IPS DF 6.9 (cell line): ENCODE measurements at regions not wholly inside any gene's neighbourhood (a gene's known extent, or its start where the extent isn't known, plus 50 kb on each side); places are given as distances from the start of the nearest gene placed in this dataset.

Source experiments
- DNase-seq: peaks from one replicate; pipeline ENCODE4 v3.0.0-alpha.2; 2013; ENCODE audit warnings: low read depth, low spot score
- H3K27ac ChIP-seq: one replicate; pipeline ENCODE4 v1.5.1; 2013; ENCODE audit warnings: low read length, control low read depth
- H3K27me3 ChIP-seq: 2 replicates; pipeline ENCODE4 v1.6.1; 2013; ENCODE audit warnings: mild to moderate bottlenecking, low read length; ENCODE audit not compliant: control insufficient read depth, insufficient read depth
- H3K36me3 ChIP-seq: 2 replicates; pipeline ENCODE4 v1.6.1; 2013; ENCODE audit warnings: low read length; ENCODE audit not compliant: control insufficient read depth, insufficient read depth
- H3K4me1 ChIP-seq: 2 replicates; pipeline ENCODE4 v1.6.1; 2013; ENCODE audit warnings: low read length; ENCODE audit not compliant: control insufficient read depth, insufficient read depth
- H3K4me3 ChIP-seq: 2 replicates; pipeline ENCODE4 v1.5.1; 2013; ENCODE audit warnings: mild to moderate bottlenecking, low read length
- H3K9me3 ChIP-seq: 2 replicates; pipeline ENCODE4 v1.6.1; 2013; ENCODE audit warnings: low read length, inconsistent platforms; ENCODE audit not compliant: control insufficient read depth, insufficient read depth
- WGBS: extraction: QIAGEN DNeasy Blood & Tissue Kit; methylation state at CpG from one replicate; pipeline ENCODE4 v1.1.7; 2013; ENCODE audit warnings: mixed read lengths, missing lambda C conversion rate; ENCODE audit not compliant: insufficient read length, insufficient coverage; 5-methylcytosine and 5-hydroxymethylcytosine counted together

- H3K36me3 ChIP-seq: no peaks in the 10 kb centered on the region
- H3K27me3 ChIP-seq: no peaks in the 10 kb centered on the region
- no peak overlapping the region for H3K4me3 ChIP-seq
- H3K4me1 ChIP-seq: no peaks in the 10 kb centered on the region
- no peak overlapping the region for H3K27ac ChIP-seq
- DNase-seq: no peak
- WGBS: no CpG with 5 or more reads among the region's 6 CpGs
- H3K9me3 ChIP-seq: no peaks in the 10 kb centered on the region
These were observed 225.9 kb upstream of the MAP3K1 start for GRCh38 chr5:56589481-56589860.

GRCh38 chr5:56588636-56589480 is 226.5 kb upstream of the MAP3K1 start:
- no peak overlapping the region for H3K27ac ChIP-seq
- H3K27me3 ChIP-seq: no peaks in the 10 kb centered on the region
- H3K36me3 ChIP-seq: no peaks in the 10 kb centered on the region
- H3K9me3 ChIP-seq: no peaks in the 10 kb centered on the region
- no peak overlapping the region for H3K4me3 ChIP-seq
- no peak for DNase-seq
- WGBS: no CpG with 5 or more reads among the region's 16 CpGs
- no peaks in the 10 kb centered on the region for H3K4me1 ChIP-seq

DNA sequence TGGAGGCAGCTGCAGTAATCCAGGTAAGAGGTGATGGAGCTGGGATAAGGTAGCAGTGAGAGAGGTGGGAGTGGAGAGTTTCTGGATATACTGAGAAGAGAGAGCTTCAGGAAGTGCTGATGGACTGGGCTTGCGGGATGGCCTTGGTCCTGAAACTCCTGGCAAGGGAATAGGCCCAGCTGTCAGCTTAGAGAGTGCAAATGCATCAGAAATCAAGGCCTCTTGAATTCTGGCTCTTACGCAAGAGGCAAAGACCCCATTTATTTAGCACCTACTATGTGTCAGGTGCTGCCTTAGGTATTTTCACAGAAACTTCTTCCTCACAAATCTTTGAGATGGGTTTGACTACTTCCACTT is 227.2 kb upstream of the MAP3K1 start:
- Histone ChIP-seq H3K27me3 (no peaks in the 10 kb centered on the region), H3K4me1 (no peaks in the 10 kb centered on the region), H3K9me3 (no peaks in the 10 kb centered on the region), H3K4me3 (no peak overlapping the region), H3K36me3 (no peaks in the 10 kb centered on the region), H3K27ac (no peak overlapping the region)
- DNase-seq: no peak
- no CpG with 5 or more reads among the region's 2 CpGs for WGBS

- no peak overlapping the region for H3K4me3 ChIP-seq
- H3K4me1 ChIP-seq: no peaks in the 10 kb centered on the region
These were observed 227.8 kb upstream of the MAP3K1 start for GRCh38 chr5:56587381-56588130.

GRCh38 chr5:56585999-56586691 is 229.2 kb upstream of the MAP3K1 start:
- no peak overlapping the region for H3K4me3 ChIP-seq
- WGBS: no CpG with 5 or more reads among the region's 14 CpGs

More at GRCh38 chr5:56587381-56588130, 227.8 kb upstream of the MAP3K1 start:
- H3K9me3 ChIP-seq: no peaks in the 10 kb centered on the region
- no peak overlapping the region for H3K27ac ChIP-seq
- no peaks in the 10 kb centered on the region for H3K36me3 ChIP-seq
- H3K27me3 ChIP-seq: no peaks in the 10 kb centered on the region
- DNase-seq: no peak
- WGBS: no CpG with 5 or more reads among the region's 5 CpGs

DNA sequence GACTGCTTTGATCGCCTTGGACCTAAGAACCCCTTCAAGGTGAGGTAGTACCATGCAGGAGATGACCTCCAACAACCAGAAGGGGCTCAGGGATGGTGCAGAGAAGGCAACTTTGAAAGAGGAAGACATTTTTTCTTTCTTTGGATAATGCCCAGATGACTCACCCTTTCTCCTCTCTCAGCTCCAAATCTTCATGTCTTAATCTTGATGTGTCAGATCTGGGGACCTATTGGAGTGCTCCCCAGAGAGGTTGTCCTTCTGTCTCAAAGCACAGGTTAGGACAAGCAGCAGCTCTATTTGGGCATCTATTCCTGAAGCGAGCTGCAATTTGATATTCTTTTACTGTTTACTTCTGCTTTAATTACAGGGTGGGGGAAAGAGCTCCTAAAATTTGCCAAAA is 229.9 kb upstream of the MAP3K1 start:
- no CpG with 5 or more reads among the region's 2 CpGs for WGBS
- H3K27me3 ChIP-seq: no peaks in the 10 kb centered on the region
- H3K36me3 ChIP-seq: no peaks in the 10 kb centered on the region
- H3K4me3 ChIP-seq: no peak overlapping the region
- no peaks in the 10 kb centered on the region for H3K4me1 ChIP-seq
- H3K9me3 ChIP-seq: no peaks in the 10 kb centered on the region
- no peak overlapping the region for H3K27ac ChIP-seq
- no peak for DNase-seq

More at GRCh38 chr5:56585999-56586691, 229.2 kb upstream of the MAP3K1 start:
- Histone ChIP-seq H3K27me3 (no peaks in the 10 kb centered on the region), H3K9me3 (no peaks in the 10 kb centered on the region), H3K36me3 (no peaks in the 10 kb centered on the region), H3K4me1 (no peaks in the 10 kb centered on the region), H3K27ac (no peak overlapping the region)
- no peak for DNase-seq

DNA sequence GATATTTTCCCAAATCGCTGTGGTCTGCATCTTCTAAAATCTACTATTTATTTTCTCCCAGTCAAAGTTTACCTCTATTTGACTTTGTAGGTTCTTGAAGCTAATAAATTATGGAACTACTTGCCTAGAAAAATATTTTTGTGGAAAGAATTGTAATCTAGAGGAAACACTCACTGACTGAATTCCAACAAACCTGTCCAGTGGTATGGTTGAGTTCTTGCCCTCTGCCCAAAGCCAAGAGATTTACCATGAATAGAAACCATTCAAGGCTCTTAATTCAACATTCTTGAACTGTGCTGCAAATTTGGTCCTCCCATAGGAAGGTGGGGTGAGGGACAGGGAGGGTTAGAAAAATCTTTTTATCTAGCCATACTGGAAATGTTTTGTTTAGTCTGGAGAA is 233.9 kb upstream of the MAP3K1 start:
- WGBS: no CpG with 5 or more reads among the region's 1 CpG
- Histone ChIP-seq H3K4me3 (no peak overlapping the region), H3K4me1 (no peaks in the 10 kb centered on the region), H3K27ac (no peak overlapping the region), H3K9me3 (no peaks in the 10 kb centered on the region), H3K27me3 (no peaks in the 10 kb centered on the region), H3K36me3 (no peaks in the 10 kb centered on the region)
- no peak for DNase-seq

DNA sequence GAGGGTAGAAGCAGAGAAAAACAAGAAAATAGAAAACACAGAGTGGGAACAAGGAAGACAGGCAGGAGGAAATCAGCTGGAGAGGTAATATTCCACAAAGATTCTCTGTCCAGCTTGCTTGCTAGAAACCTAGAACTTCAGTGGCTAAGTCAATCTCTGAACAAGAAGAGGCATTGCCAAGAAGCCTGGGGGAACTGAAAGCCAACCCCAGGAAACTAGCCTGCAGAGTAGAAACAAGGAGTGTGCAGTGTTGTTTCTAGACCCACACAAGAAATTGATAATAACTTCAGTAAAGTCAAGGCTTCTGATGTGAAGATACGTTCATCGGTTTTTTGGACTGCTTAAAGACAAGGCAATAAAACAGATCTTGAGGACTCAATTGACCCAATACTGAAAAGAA is 234.5 kb upstream of the MAP3K1 start:
- no CpG with 5 or more reads among the region's 2 CpGs for WGBS
- H3K4me1 ChIP-seq: no peaks in the 10 kb centered on the region
- H3K27me3 ChIP-seq: no peaks in the 10 kb centered on the region
- no peak overlapping the region for H3K27ac ChIP-seq
- no peaks in the 10 kb centered on the region for H3K9me3 ChIP-seq
- no peaks in the 10 kb centered on the region for H3K36me3 ChIP-seq
- H3K4me3 ChIP-seq: no peak overlapping the region
- DNase-seq: no peak

DNA sequence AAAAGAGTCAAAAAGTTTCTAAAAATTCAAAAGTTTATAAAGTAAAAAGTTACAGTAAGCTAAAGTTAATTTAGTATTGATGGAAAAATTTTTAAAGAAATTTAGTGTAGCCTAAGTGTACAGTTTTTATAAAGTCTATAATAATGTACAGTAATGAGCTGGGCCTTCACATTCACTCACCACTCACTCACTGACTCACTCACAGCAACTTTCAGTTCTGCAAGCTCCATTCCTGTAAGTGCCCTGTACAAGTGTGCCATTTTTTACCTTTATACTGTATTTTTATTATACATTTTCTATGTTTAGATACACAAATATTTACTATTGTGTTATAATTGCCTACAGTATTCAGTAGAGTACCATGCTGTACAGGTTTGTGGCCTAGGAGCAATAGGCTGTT is 239.5 kb upstream of the MAP3K1 start:
- Histone ChIP-seq H3K4me3 (no peak overlapping the region), H3K27me3 (no peaks in the 10 kb centered on the region), H3K4me1 (no peaks in the 10 kb centered on the region), H3K9me3 (no peaks in the 10 kb centered on the region), H3K36me3 (no peaks in the 10 kb centered on the region), H3K27ac (no peak overlapping the region)
- no peak for DNase-seq

GRCh38 chr5:56574778-56575177 is 240.6 kb upstream of the MAP3K1 start:
- no peak for DNase-seq
- Histone ChIP-seq H3K27me3 (no peaks in the 10 kb centered on the region), H3K36me3 (no peaks in the 10 kb centered on the region), H3K4me3 (no peak overlapping the region), H3K27ac (no peak overlapping the region), H3K9me3 (no peaks in the 10 kb centered on the region), H3K4me1 (no peaks in the 10 kb centered on the region)
- no CpG with 5 or more reads among the region's 1 CpG for WGBS
